Skeletal muscle cell (primary cell): ENCODE measurements at regions not wholly inside any gene's neighbourhood (a gene's known extent, or its start where the extent isn't known, plus 50 kb on each side); places are given as distances from the start of the nearest gene placed in this dataset.

Experiments
- DNase-seq: peaks from one replicate; pipeline ENCODE4 v3.0.0-alpha.2; 2010; ENCODE audit warnings: low read depth
- H3K4me3 ChIP-seq: 2 replicates; pipeline ENCODE4 v1.5.1; 2011; ENCODE audit warnings: low read depth, mild to moderate bottlenecking, control low read depth, low read length, moderate library complexity

GRCh38 chr15:62791694-62792093, 250.9 kb upstream of the TPM1 start:
- DNase-seq: no peak
- H3K4me3 ChIP-seq: no peak overlapping the region

GRCh38 chr15:62792986-62793751, 249.4 kb upstream of the TPM1 start:
- H3K4me3 ChIP-seq: no peak overlapping the region
- no peak for DNase-seq

GRCh38 chr15:62793752-62794144, 248.8 kb upstream of the TPM1 start:
- no peak for DNase-seq
- H3K4me3 ChIP-seq: no peak overlapping the region

GRCh38 chr15:62795171-62795570, 247.4 kb upstream of the TPM1 start:
- DNase-seq: no peak
- no peak overlapping the region for H3K4me3 ChIP-seq

GRCh38 chr15:62795700-62796695, 246.5 kb upstream of the TPM1 start:
- H3K4me3 ChIP-seq: no peak overlapping the region
- no peak for DNase-seq

GRCh38 chr15:62797171-62797570, 245.4 kb upstream of the TPM1 start:
- H3K4me3 ChIP-seq: no peak overlapping the region
- DNase-seq: no peak

GRCh38 chr15:62798536-62798935, 244.0 kb upstream of the TPM1 start:
- DNase-seq: no peak

GRCh38 chr15:62799037-62799436, 243.5 kb upstream of the TPM1 start:
- H3K4me3 ChIP-seq: no peak overlapping the region
- DNase-seq: no peak

More at GRCh38 chr15:62798536-62798935, 244.0 kb upstream of the TPM1 start:
- no peak overlapping the region for H3K4me3 ChIP-seq

- no peak for DNase-seq
- H3K4me3 ChIP-seq: no peak overlapping the region
Measured at GRCh38 chr15:62799919-62800318, 242.6 kb upstream of the TPM1 start.

- no peak overlapping the region for H3K4me3 ChIP-seq
- DNase-seq: no peak
Measured at GRCh38 chr15:62802612-62803011, 239.9 kb upstream of the TPM1 start.

- no peak overlapping the region for H3K4me3 ChIP-seq
- no peak for DNase-seq
Measured at GRCh38 chr15:62803856-62804400, 238.6 kb upstream of the TPM1 start.

GRCh38 chr15:62805502-62805901, 237.0 kb upstream of the TPM1 start:
- DNase-seq: no peak
- H3K4me3 ChIP-seq: no peak overlapping the region

GRCh38 chr15:62807539-62808130, 234.9 kb upstream of the TPM1 start:
- no peak overlapping the region for H3K4me3 ChIP-seq
- DNase-seq: no peak

GRCh38 chr15:62809115-62809967, 233.2 kb upstream of the TPM1 start:
- peak; percentile 35 for DNase-seq
- H3K4me3 ChIP-seq: no peak overlapping the region

- DNase-seq: no peak
- H3K4me3 ChIP-seq: no peak overlapping the region
Measured at GRCh38 chr15:62809968-62810260, 232.6 kb upstream of the TPM1 start.

GRCh38 chr15:62812515-62812835, 230.1 kb upstream of the TPM1 start:
- DNase-seq: no peak
- H3K4me3 ChIP-seq: no peak overlapping the region

GRCh38 chr15:62816342-62817069, 226.0 kb upstream of the TPM1 start:
- DNase-seq: no peak
- no peak overlapping the region for H3K4me3 ChIP-seq

GRCh38 chr15:62818691-62819090, 223.9 kb upstream of the TPM1 start:
- no peak overlapping the region for H3K4me3 ChIP-seq
- no peak for DNase-seq
